Pancreas (tissue), 10 donors: ENCODE measurements at regions not wholly inside any gene's neighbourhood (a gene's known extent, or its start where the extent isn't known, plus 50 kb on each side); places are given as distances from the start of the nearest gene placed in this dataset.

Experiments used
- ATAC-seq, 4 donors: fragments of 200-7000 bp; cut with Tn5 transposase; one replicate each; pipeline versions ENCODE4 v1.8.0 to v1.9.1; 2020; ENCODE audit warnings: mild to moderate bottlenecking in 4 of 4, moderate library complexity in 4 of 4
- DNase-seq, 6 donors: peaks; one replicate each; pipeline ENCODE4 v3.0.0-alpha.2; 2020
- FAIRE-seq: peaks from 2 replicates; lab custom pipeline; 2012; peaks lifted over from hg19 to GRCh38; lab: Jason Lieb, UNC
- H3K27ac ChIP-seq, 4 donors: fragments of 200-600 bp; sonication (generic); 1 replicate in 3 of 4; 2 replicates in 1 of 4; pipeline versions ENCODE4 v1.5.0 to v1.8.0; 2020
- H3K27me3 ChIP-seq, 4 donors: fragments of 200-600 bp; one replicate each; pipeline ENCODE4 v1.8.0; 2021
- H3K36me3 ChIP-seq, 3 donors: fragments of 200-600 bp; sonication (generic) in 1 of 3; one replicate each; pipeline versions ENCODE4 v1.5.0 to v1.8.0; 2020 to 2021
- H3K4me1 ChIP-seq, 3 donors: fragments of 200-600 bp; one replicate each; pipeline ENCODE4 v1.8.0; 2021
- H3K4me3 ChIP-seq, 4 donors: fragments of 200-600 bp; sonication (generic) in 2 of 4; one replicate each; pipeline versions ENCODE4 v1.5.0 to v1.8.0; 2020 to 2021
- H3K9me3 ChIP-seq, 4 donors: fragments of 200-600 bp; one replicate each; pipeline ENCODE4 v1.8.0; 2021
- CTCF ChIP-seq, 4 donors: fragments of 200-600 bp; sonication (generic) in 3 of 4; IDR thresholded peaks; one replicate each; pipeline versions ENCODE4 v1.5.0 to v1.8.0; 2021; ENCODE audit warnings: antibody characterized with exemption in 4 of 4
- WGBS, 2 donors: extraction: QIAGEN DNeasy Blood & Tissue Kit; methylation state at CpG; one replicate each; pipeline ENCODE4 v1.1.7; 2013; 5-methylcytosine and 5-hydroxymethylcytosine counted together
- intact Hi-C, 3 donors: fragments of 100-400 bp; cut with DNase I; formaldehyde crosslinking; loops; one replicate each; pipeline versions ENCODE4 v1.11.1 to v1.14.2; 2022
- donor health status: healthy with polysubstance abuse.
- donor health status: DM: no; HTN: no; CAD: no; lungs with moderate emphysema.
- donor health status: DM: no; HTN: no; CAD: no.
- donor health status: control.
- donor health status: control.
- donor health status: Bipolar disorder and iron deficiency.
- donor health status: DM: yes; HTN: yes; CAD: no.
- donor health status: DM: no; HTN: no; CAD: no.
- donor health status: DM: no; HTN: no; CAD: no.
- donor health status: DM: yes; HTN: yes; CAD: no.

- intact Hi-C loops = no loop called here
- Histone ChIP-seq H3K4me3 (no peak overlapping the region), H3K4me1 (no peaks in the 10 kb centered on the region), H3K27me3 (no peaks in the 10 kb centered on the region), H3K9me3 (no peaks in the 10 kb centered on the region), H3K27ac (no peak overlapping the region), H3K36me3 (no peaks in the 10 kb centered on the region)
- FAIRE-seq (no peak), DNase-seq (no peak), ATAC-seq (no peak)
- no peak for TF ChIP-seq CTCF (IDR thresholded peaks at IDR 0.05)
- WGBS, 2 donors = 45 to 61% methylated on average over 2 of the region's 2 CpGs
Observed at GRCh38 chr21:38182370-38182985, 74.3 kb upstream of the KCNJ15 start.

- Histone ChIP-seq H3K9me3 (no peaks in the 10 kb centered on the region), H3K27me3 (no peaks in the 10 kb centered on the region), H3K4me1 (no peaks in the 10 kb centered on the region), H3K27ac (no peak overlapping the region), H3K36me3 (no peaks in the 10 kb centered on the region), H3K4me3 (no peak overlapping the region)
- no peak for ATAC-seq
- no peak for DNase-seq
- no peak for TF ChIP-seq CTCF (IDR thresholded peaks at IDR 0.05)
- no peak for FAIRE-seq
- intact Hi-C loops = no loop called here
- 64 to 71% methylated on average over 1 of the region's 1 CpG for WGBS, 2 donors
Observed at GRCh38 chr21:38183961-38184360, 72.8 kb upstream of the KCNJ15 start.

- intact Hi-C loops = no loop called here
- DNase-seq = no peak
- Histone ChIP-seq H3K36me3 (no peaks in the 10 kb centered on the region), H3K27me3 (no peaks in the 10 kb centered on the region), H3K27ac (no peak overlapping the region), H3K9me3 (no peaks in the 10 kb centered on the region), H3K4me3 (no peak overlapping the region), H3K4me1 (no peaks in the 10 kb centered on the region)
- no peak for FAIRE-seq
- WGBS, 2 donors = 67 to 86% methylated on average over 1 of the region's 1 CpG
- no peak for ATAC-seq
- TF ChIP-seq CTCF (IDR thresholded peaks at IDR 0.05) = no peak
Observed at GRCh38 chr21:38186661-38187270, 70.0 kb upstream of the KCNJ15 start.

GRCh38 chr21:38188037-38188436 lies 68.8 kb upstream of the KCNJ15 start:
- H3K4me1 ChIP-seq = no peaks in the 10 kb centered on the region
- no peak for ATAC-seq
- no peaks in the 10 kb centered on the region for H3K36me3 ChIP-seq
- H3K27ac ChIP-seq = no peak overlapping the region
- H3K4me3 ChIP-seq = no peak overlapping the region
- intact Hi-C loops = no loop called here
- no peak for FAIRE-seq
- no peak for TF ChIP-seq CTCF (IDR thresholded peaks at IDR 0.05)
- no peak for DNase-seq
- no peaks in the 10 kb centered on the region for H3K27me3 ChIP-seq
- WGBS, 2 donors = 71 to 77% methylated on average over 1 of the region's 1 CpG
- no peaks in the 10 kb centered on the region for H3K9me3 ChIP-seq

- DNase-seq (no peak), ATAC-seq (no peak), FAIRE-seq (no peak)
Observed at GRCh38 chr21:38196036-38196435, 60.8 kb upstream of the KCNJ15 start.

More at GRCh38 chr21:38196036-38196435, 60.8 kb upstream of the KCNJ15 start:
- WGBS, 2 donors = 67 to 77% methylated on average over 2 of the region's 2 CpGs
- H3K9me3 ChIP-seq = no peaks in the 10 kb centered on the region
- H3K4me1 ChIP-seq = no peaks in the 10 kb centered on the region
- no peak overlapping the region for H3K4me3 ChIP-seq
- intact Hi-C loops = no loop called here
- no peaks in the 10 kb centered on the region for H3K27me3 ChIP-seq
- H3K27ac ChIP-seq = no peak overlapping the region
- no peak for TF ChIP-seq CTCF (IDR thresholded peaks at IDR 0.05)
- no peaks in the 10 kb centered on the region for H3K36me3 ChIP-seq
